H1 (cell line): ENCODE measurements at regions not wholly inside any gene's neighbourhood (a gene's known extent, or its start where the extent isn't known, plus 50 kb on each side); places are given as distances from the start of the nearest gene placed in this dataset.

Experiments
- BRCA1 ChIP-seq: IDR thresholded peaks from 2 replicates; pipeline ENCODE4 v1.6.1; 2012; ENCODE audit warnings: low read depth, low read length, improper control_type of control experiment
- CBX8 ChIP-seq: fragments of 300-800, 300-1000 bp; sonication (generic); IDR thresholded peaks from 2 replicates; pipeline ENCODE4 v1.7.1; 2016; ENCODE audit warnings: low read depth, low read length, borderline replicate concordance
- CHD7 ChIP-seq: fragments of 300-600 bp; sonication (generic); IDR thresholded peaks from 2 replicates; pipeline ENCODE4 v1.7.1; 2012; ENCODE audit warnings: low read length, moderate library complexity, mild to moderate bottlenecking, inconsistent platforms; ENCODE audit not compliant: insufficient replicate concordance
- EGR1 ChIP-seq: IDR thresholded peaks from 2 replicates; pipeline ENCODE4 v1.6.1; 2011; ENCODE audit warnings: low read depth, low read length, borderline replicate concordance
- RBBP5 ChIP-seq: IDR thresholded peaks from 2 replicates; pipeline ENCODE4 v1.7.1; 2012; ENCODE audit warnings: low read depth, mild to moderate bottlenecking, inconsistent platforms, low read length, moderate library complexity, borderline replicate concordance
- SP2 ChIP-seq: IDR thresholded peaks from 2 replicates; pipeline ENCODE4 v1.6.1; 2012; ENCODE audit warnings: mild to moderate bottlenecking, low read length, inconsistent platforms
- TF ChIP-seq, protein P1 (sequence below): IDR thresholded peaks from 2 replicates; pipeline ENCODE4 v1.6.1; 2011; ENCODE audit warnings: low read depth, mild to moderate bottlenecking, low read length; ENCODE audit not compliant: insufficient read depth

- TF ChIP-seq CHD7 (no peak), CBX8 (no peak), RBBP5 (no peak), EGR1 (no peak), BRCA1 (no peak), SP2 (no peak)
- TF ChIP-seq, protein P1, sequence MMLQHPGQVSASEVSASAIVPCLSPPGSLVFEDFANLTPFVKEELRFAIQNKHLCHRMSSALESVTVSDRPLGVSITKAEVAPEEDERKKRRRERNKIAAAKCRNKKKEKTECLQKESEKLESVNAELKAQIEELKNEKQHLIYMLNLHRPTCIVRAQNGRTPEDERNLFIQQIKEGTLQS, result no peak
Observed at GRCh38 chr16:85535352-85536072, 77.6 kb upstream of the GSE1 start (continued).
